HG03439 (cell line): ENCODE measurements at regions not wholly inside any gene's neighbourhood (a gene's known extent, or its start where the extent isn't known, plus 50 kb on each side); places are given as distances from the start of the nearest gene placed in this dataset.
A peak's percentile ranks its signal among the peaks of the same experiment; 100 is the strongest.
"Not testable (repeated sequence)": the region's sequence is repeated elsewhere in the genome, so short reads cannot be mapped to it uniquely, and the experiment has no call there.

ENCODE experiments used
- ATAC-seq: cut with Tn5 transposase; IDR thresholded peaks from one replicate; pipeline ENCODE4 v1.9.1; 2021; ENCODE audit warnings: mild to moderate bottlenecking, moderate library complexity; ENCODE audit not compliant: unreplicated experiment

DNA sequence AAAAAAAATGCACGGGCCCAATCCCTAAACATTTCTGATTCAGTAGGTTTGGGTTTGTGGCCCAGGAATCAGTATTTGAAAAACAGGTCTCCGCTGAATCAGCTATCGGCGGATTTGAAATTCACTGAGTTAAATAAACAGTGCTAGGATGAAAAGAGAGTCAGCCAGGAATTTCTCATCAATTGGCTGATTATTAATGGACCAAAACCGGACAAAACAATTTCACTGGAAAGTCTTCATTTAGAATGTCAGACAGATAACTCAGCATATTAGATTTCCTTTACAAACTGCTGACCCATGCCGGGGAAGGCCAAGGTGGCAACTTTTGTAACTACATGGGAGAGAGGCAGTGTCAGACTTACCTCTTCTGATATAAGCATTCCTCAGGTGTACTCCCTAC is 99.4 kb upstream of the LSM6 start:
- no peak for ATAC-seq

DNA sequence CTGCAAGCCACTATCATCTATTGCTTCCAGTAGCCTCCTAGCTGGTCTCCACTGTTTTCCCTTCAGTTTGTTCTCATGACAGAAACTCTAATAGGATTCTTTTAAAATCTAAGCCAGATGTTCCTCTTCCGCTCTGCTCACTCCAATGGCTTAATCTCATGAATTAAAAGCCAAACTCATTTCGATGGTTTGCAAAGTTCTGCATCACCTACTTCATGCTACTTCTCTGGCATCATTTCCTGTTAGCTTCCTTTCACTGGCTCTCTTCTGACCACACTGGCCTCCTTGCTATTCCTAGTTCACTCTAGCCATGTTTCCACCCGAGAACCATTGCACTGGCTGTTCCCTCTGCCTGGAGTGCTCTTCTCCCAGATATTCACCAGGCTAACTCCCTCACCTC is 102.0 kb upstream of the LSM6 start:
- no peak for ATAC-seq

DNA sequence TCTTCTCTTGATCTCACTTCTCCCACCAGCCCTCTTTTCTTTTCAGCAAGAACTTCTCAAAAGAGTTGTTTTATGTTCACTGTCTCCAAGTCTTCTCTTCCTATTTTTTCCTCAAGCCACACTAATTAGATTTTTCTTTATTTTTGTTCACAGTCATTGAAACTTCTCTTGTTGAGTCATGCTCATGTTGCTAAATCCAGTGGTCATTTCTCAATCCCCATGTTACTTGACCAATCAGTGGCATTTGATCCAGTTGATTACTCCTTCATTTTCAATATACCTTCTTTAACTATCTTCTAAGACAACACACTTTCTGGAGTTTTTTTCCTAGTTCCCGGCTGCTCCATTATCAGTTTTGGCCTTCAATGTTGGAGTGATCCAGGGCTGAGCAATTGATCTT is 103.1 kb upstream of the LSM6 start:
- no peak for ATAC-seq

DNA sequence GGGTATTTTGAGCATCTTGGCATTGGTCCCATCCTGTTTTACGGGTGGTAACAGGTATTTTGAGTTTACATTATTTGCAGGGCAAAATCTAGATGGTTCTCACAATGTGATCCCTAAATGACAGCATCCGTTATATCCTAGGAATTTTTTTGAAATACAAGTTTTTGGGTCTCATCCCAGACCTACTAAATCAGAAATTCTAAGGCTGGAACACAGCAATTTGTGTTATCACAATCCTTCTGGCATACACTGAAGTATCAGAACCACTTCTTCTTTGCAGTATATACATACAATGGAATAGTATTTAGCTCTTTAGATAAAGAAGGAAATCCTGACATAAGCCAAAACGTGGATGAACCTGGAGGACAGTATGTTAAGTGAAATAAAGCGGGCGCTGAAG is 104.1 kb upstream of the LSM6 start:
- ATAC-seq: no peak

DNA sequence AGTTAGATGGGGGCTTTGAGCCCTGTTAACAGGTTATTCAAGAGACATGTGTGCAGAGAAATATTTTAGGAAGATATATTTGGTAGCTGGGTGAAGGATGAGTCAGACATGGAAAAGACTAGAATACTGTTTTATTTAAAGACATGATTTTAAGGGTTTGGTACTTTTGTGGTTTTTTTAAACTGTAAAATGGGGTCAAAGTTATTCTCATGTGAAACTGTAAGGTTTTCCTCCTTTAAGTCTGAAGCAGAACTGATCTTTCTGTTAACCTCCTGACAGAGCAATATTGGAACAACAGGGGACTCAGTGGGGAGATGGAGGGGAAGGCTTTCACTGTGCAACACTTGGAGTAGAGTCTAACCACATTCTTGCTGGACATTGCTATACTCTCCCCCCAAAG is 112.4 kb upstream of the LSM6 start:
- no peak for ATAC-seq

DNA sequence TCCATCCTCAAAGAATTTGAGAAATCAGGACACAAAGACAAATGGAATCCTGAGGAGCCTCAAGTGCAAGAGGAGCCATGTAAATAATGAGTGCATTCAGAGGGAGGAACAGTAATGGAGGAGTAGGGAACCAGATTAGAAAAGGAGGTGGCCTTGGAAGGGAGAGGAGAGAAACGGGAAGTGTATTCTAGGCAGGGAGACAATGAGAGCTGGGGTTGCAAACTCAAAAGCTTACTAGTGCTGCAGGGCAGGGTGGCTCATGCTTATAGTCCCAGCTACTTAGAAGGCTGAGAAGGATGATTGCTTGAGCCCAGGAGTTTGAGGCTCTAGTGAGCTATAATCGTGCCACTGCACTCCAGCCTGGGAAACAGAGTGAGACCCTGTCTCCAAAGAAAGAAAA is 113.2 kb upstream of the LSM6 start:
- no peak for ATAC-seq

DNA sequence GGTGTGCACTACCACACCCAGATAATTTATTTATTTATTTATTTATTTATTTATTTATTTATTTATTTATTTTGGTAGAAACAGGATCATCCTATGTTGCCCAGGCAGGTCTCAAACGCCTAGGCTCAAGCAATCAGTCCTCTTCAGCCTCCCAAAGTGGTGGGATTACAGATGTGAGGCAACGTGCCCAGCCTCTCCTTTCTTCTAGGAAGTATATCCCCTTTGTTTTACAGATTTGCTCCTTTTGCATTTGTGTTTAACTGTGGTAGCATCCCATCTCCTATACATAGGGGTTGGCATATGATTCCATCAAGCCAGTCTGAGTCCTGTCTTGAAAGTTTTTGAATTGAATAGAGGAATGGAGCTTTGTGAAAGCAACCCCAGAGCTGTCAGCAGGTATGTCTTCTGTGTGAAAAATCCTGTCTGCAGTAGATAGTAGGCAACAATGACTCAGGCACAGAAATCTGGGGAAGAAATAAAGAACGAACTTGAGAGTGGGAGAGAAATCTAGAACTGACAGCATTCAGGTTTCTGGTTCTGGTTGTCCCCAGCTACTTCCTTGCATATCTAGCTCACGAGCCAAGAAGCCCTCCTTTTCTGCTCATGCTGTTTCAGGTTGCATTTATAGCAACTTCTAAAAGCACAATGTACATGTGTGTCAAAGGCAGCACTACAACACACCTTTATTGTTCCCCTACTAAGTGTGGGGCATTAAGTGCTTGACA is 113.7 kb upstream of the LSM6 start:
- no peak for ATAC-seq

DNA sequence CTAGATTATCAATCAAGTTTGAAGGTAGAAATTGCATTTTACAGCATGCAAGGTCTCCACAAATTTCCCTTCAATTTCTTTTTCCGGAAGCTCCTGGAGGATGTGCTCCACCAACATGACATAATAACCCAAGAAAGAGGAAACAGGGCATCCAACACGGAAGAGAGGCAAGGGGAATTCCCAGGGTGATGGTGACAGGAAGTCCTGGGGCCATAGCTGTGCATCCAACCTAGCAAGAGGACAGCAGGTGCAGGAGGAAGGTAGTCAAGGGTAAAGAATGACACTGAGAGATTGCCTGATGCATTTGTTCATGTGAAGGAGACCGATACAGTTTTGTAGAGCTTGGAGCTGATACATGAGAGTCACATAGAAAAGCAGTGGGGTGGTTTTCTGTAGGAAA is 115.7 kb upstream of the LSM6 start:
- ATAC-seq: peak; percentile 75

DNA sequence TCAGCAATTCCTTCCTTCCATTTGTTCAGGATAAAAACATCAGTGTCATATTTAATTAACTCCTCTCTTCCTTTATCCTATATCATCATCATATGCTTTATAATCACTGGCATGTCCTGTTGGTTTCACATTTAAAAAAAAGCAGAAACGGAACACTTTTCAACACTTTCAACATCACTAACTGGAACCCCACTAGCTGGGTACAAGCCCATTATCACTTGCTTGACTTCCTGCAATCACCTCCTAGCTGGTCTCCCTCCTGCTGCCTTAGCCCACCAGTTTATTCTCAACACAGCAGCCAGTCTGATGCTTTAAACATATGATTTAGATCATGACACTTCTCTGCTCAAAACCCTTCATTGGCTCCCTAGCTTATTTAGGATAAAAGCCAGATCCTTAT is 116.4 kb upstream of the LSM6 start:
- no peak for ATAC-seq

DNA sequence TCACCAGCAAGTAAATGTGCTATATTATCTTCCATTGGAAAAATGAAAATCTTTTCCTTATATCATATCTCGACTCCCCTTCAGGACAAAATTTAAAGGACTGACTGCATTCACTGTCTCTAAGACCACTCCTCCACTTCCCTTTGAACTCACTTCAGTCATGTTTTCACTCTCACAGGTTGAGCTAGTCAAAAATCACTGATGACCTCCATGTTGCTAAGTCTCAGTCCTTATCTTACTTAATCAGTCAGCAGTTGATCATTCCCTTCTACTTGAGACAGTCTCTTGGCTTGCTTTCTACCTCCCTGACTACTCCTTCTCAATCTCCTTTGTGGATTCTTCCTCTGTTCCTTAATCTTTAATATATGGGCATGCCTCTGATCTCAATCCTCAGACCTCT is 117.0 kb upstream of the LSM6 start:
- no peak for ATAC-seq

DNA sequence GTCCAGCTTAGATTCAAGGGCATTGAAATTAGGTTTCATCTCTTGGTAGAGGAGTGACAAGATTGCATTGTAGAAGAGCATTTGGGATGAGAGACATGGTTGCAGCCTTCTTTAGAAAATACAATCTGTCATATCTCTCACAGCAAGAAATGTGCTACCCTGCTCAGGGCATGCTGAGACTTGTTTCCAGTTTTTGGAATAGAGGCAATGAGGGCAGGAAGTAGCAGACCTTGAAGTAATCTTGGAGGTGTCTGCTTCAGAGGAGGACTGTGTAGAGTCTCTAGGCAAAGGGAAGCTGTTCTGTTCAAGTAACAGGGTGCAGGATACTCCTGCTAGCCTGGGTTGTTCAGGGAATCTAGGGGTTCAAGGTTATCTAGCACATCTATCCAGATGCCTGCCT is 116.1 kb upstream of the ZNF827 start:
- peak; percentile 45 for ATAC-seq

DNA sequence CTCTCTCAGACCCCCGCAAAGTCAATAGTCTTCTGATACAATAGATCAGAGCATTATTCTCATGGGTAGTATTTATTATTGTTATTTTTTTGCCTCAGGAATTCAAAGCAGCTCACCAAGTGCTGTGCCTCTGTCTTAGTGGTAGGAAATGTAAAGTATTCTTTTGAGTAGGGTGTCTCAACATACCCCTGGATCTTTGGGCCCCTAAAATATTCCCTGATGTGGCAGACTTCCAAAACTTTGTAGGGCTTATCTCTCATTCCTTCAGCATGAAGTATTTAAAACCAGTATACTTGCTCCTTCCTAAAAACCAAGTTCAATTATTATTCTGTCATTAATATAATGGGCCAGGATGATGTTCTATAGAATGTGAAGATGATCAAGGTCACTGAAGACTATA is 115.3 kb upstream of the ZNF827 start:
- ATAC-seq: no peak

DNA sequence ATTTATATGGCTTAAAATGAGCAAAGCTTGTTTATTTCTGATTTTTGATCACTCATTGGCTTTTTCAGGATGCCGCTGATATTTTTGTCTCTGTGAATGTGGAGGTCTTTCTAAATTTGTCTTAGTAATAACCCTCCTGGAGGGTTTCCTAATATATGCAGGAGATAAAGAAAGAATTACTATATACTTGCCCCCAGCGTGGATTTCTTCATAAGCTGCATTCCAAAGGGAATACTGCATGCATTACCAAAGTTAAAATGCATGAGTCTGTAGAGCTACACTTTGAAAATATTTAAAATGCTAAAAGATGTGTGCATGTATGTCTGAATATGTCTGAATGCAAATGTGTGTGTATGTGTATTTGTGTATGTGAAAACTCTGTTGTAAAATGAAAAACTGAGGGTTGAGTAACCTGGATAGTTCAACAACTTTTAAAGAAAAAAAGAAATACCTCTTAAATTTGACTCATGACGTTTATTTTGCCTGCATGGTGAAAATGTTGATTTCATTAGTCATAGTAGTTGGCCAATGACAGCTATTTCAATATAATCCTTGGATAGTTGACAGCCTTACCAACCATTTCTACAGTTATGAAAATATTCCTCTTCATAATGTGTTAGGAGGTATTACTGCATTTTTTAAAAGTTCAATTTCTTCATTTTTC is 113.2 kb upstream of the ZNF827 start:
- ATAC-seq: no peak

DNA sequence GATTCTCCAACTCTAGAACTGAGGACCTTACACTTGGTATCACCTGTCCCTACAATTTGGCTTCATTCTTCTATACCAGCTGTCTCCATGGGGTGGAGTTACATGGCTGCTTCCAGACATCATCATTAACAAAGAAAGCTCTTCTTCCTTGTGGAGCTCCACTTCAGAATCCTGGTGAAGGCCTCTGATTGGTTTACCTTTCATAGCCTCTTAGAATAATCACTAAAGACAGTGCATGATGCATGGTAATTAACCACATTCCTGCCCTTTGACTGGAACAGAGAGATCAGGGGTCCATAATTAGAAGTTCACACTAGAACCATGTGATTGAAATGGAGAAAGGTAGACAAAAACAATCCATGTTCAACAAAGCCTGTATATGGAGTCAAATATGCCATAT is 112.6 kb upstream of the ZNF827 start:
- no peak for ATAC-seq

DNA sequence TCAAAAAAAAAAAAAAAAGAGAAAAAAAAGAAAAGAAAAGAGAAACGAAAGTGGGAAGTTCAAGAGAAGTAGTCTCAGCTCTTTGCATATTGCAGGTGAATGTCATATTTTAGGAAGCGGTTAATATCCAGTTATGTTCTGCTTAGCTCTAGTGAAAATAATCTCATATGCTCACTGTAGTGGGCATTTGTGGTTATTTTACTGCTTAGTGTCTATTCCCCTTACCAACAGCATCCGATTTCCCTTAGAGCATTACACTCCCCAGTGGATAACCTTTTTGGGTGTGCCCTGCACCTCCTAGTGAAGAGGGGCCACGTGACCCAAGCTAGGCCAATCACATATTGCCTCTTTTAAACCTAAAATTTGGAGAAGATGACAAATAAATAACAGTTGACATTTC is 111.2 kb upstream of the ZNF827 start:
- ATAC-seq: peak; percentile 88

DNA sequence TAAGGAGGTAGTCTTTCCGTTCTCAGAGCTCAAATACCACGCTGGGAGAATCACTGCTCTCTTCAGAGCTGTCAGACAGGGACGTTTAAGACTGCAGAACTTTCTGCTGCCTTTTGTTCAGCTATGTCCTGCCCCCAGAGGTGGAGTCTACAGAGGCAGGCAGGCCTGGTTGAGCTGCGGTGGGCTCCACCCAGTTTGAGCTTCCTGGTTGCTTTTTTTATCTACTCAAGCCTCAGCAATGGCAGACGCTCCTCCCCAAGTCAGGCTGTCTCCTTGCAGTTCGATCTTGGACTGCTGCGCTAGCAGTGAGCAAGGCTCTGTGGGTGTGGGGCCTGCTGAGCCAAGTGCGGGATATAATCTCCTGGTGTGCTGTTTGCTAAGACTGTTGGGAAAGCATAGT is 109.1 kb upstream of the ZNF827 start:
- ATAC-seq: not testable (repeated sequence)

DNA sequence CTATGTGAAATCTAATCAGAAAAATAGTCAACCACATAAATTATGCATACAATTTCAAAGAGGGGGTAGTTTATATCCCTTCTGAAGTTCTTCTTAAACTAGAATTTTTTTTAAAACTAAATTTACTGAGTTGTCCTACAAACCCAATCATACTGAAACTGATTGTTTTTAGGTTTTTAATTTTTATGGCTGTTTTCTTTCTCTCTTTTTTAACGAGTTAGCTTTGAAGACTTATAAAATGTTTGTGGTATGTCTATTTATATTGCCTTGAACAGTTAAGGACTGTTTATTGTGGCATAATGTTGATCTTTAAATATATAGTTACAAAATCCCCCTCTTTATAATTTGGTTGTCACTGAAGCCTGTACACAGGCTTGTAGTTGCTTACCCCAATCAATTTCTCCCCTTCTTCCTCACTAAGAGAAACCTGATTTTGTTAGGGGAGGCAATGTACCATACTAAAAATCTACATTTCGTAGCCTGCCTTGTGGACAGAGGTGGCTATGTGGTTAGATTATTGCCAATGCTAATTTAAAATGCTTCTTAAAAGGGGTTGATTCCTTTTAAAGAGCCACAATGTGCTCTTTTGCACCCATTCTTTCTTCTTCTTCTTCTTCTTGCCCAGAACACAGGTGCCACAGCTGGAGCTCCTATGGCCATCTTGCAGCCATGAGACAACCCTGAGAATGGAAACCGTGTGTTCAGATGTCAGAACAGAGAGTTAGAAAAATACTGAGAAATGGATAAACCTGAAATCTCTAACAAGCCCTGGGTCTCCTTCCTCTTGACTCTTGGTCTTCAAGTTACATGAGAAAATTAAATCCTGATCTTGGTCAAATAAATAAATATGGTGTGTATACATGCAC is 102.7 kb upstream of the ZNF827 start:
- ATAC-seq: no peak

DNA sequence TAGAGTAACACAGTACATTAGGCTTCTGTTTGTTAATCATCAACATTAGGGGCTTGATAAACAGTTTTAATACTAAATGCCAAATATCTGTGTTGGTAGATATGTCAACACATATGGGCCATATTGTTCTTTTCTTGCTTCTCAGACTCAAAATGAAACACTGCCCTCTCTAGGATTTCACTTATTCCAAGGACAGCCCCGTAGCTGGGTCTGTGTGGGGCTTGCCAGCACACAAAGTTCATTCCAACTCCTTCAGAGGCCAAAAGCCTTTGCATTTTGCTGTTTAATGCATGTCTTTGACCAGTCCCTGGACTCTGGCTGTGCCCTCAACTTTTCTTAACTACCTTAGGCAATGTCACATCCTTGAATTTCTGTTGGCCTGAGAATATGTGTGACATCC is 102.0 kb upstream of the ZNF827 start:
- ATAC-seq: no peak

DNA sequence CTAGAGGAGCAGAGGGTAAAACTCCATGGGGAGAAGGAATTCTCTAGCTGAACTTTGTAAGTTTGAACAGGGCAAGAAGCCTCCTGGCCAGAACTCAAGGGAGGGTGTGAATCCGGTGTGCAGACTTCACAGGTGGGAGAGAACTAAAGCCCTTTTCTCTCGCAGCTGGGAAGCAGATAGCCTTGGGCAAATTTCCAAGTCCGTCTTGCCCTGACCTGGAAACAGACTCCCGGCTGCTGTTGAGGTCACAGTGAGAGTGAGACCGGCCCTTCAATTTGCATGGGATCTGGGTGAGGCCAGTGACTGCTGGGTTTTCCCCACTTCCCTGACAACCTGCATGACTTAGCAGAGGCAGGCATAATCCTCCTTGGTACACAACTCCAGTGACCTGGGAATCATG is 94.5 kb upstream of the ZNF827 start:
- no peak for ATAC-seq

DNA sequence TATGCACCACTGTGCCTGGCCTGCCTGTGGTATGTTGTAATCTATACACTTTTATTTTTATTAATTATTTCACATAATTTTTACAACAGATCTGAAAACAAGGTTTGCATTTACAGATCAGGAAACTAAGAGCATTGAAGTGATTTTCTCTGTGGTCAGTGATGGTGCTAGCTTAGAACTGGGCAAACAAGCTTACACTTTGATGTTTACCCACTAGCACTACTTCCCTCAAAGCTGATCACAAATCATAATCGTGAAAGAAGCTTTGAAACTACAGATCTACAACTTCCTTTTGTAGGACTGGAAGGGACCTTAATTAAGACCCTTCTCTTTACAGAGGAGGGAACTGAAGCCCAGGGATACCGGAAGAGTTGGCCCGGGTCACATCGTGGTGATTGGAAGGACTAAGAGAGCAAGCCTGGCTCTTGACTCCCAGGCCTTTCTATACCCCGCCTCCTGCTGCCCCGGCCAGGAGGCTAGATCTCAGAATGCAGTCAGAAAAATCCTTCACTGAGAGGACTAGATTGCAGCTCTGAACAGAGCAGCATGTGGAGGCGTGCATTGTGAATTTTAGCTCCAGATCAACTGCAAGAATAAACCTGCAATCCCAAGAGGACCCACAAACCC is 93.7 kb upstream of the ZNF827 start:
- no peak for ATAC-seq

DNA sequence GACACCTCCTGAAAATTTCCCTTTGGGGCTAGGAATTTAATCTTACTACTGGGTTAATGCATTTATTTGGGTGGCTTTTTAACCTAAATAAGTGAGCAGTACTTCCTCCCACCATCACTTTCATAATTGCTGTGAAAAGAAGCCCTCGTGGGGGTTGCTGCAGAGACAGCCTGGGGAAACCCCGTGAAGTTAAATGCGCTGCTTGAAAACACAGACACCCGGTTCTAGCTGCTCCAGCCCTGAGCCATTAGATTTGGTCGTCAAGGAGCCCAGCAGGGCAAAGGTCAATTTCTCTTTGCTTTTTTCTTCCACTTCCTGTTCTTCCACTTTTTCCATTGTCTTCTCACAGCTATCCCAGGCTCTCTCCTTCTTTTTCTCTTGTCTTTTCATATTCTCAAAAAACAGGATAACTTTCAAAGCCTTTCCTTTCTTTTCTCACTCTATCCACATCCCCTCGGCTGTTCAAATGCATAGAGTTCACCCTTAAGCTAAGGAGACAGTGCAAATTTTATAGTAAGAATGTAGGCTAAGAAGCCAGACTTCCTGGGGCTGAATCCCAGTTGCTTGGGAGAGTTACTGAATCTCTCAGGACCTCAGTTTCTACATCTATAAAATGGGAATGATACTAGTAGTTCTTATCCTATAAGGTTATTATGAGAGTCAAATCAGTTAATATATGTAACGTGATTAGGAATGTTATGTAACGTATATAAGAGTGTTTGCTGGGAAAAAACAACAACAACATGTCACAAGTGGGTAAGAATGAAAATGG is 91.5 kb upstream of the ZNF827 start:
- peak; percentile 71 for ATAC-seq
